Endothelial cell of umbilical vein (primary cell): ENCODE measurements at regions not wholly inside any gene's neighbourhood (a gene's known extent, or its start where the extent isn't known, plus 50 kb on each side); places are given as distances from the start of the nearest gene placed in this dataset.

Source experiments
- BruUV-seq: library from RNA; stranded (reverse); fragments of 400-500 nt; replicated peaks from 2 replicates; lab custom pipeline; 2021; lab: Mats Ljungman, UMichigan
- CTCF ChIA-PET: fragments of 300-600, 350-600 bp; sonication (Branson Sonifier 250); formaldehyde crosslinking; loops from one replicate; lab custom pipeline; 2021; ENCODE audit warnings: antibody characterized with exemption, inconsistent platforms; lab: Charles Lee
- POLR2A ChIA-PET: fragments of 300-600, 350-600 bp; sonication (Branson Sonifier 250); formaldehyde crosslinking; loops from one replicate; lab custom pipeline; 2021; ENCODE audit warnings: antibody characterized with exemption, inconsistent platforms; lab: Charles Lee
- DNase-seq: peaks from one replicate; pipeline ENCODE4 v3.0.0-alpha.2; 2011; ENCODE audit warnings: low read depth, low spot score
- FAIRE-seq: peaks from 2 replicates; lab custom pipeline; 2011; peaks lifted over from hg19 to GRCh38; lab: Jason Lieb, UNC
- H2AFZ ChIP-seq: 2 replicates; pipeline ENCODE4 v1.6.0; 2012; ENCODE audit warnings: low read depth, low read length, control low read depth, inconsistent platforms
- H3K27ac ChIP-seq: 2 replicates; pipeline ENCODE4 v1.5.1; 2011; ENCODE audit warnings: low read depth, mild to moderate bottlenecking, control low read depth, low read length, moderate library complexity; ENCODE audit not compliant: insufficient read depth
- H3K27me3 ChIP-seq, 2 experiments: 2 replicates each; pipeline versions ENCODE4 v1.6.0 to v1.6.1; 2011; ENCODE audit warnings: low read length in 2 of 2, mixed read lengths in 1 of 2; ENCODE audit not compliant: control insufficient read depth in 2 of 2, insufficient read depth in 2 of 2
- H3K36me3 ChIP-seq, 2 experiments: 2 replicates in 1 of 2; 3 replicates in 1 of 2; pipeline ENCODE4 v1.5.1; 2011; ENCODE audit warnings: low read length in 2 of 2, mild to moderate bottlenecking in 1 of 2, moderate library complexity in 1 of 2; ENCODE audit not compliant: control insufficient read depth in 2 of 2, insufficient read depth in 2 of 2; ENCODE audit errors: extremely low read depth in 1 of 2
- H3K4me1 ChIP-seq: 3 replicates; pipeline ENCODE4 v1.5.1; 2011; ENCODE audit warnings: mild to moderate bottlenecking, low read length; ENCODE audit not compliant: control insufficient read depth, insufficient read depth; ENCODE audit errors: extremely low read depth
- H3K4me2 ChIP-seq: 2 replicates; pipeline ENCODE4 v1.6.1; 2011; ENCODE audit warnings: low read length, control low read depth, mixed read lengths; ENCODE audit not compliant: insufficient read depth
- H3K4me3 ChIP-seq, 3 experiments: fragments of 200-600 bp in 1 of 3; sonication (generic), shearing (Covaris generic) in 1 of 3; replicated peaks in 1 of 3; 2 replicates each; pipeline ENCODE4 v1.5.1; 2011 to 2016; ENCODE audit warnings: control low read depth in 3 of 3, low read length in 3 of 3, mild to moderate bottlenecking in 2 of 3, inconsistent platforms in 1 of 3, low read depth in 1 of 3, moderate library complexity in 1 of 3; ENCODE audit not compliant: insufficient read depth in 1 of 3
- H3K79me2 ChIP-seq: 2 replicates; pipeline ENCODE4 v1.6.0; 2012; ENCODE audit warnings: low read length, inconsistent platforms; ENCODE audit not compliant: control insufficient read depth, insufficient read depth
- H3K9ac ChIP-seq: replicated peaks from 2 replicates; pipeline ENCODE3; 2011; ENCODE audit warnings: low read length, control low read depth; ENCODE audit not compliant: insufficient read depth; ENCODE audit errors: extremely low read depth
- H3K9me1 ChIP-seq: replicated peaks from 3 replicates; pipeline ENCODE4 v1.6.0; 2011; ENCODE audit warnings: mild to moderate bottlenecking, low read length; ENCODE audit not compliant: control insufficient read depth, insufficient read depth; ENCODE audit errors: extremely low read depth
- H3K9me3 ChIP-seq: replicated peaks from 2 replicates; pipeline ENCODE4 v1.5.1; 2012; ENCODE audit warnings: low read length, inconsistent platforms; ENCODE audit not compliant: control insufficient read depth, insufficient read depth
- H4K20me1 ChIP-seq: replicated peaks from 2 replicates; pipeline ENCODE3; 2011; ENCODE audit warnings: mild to moderate bottlenecking, low read length; ENCODE audit not compliant: control insufficient read depth, insufficient read depth; ENCODE audit errors: extremely low read depth
- CTCF ChIP-seq, 2 donors: IDR thresholded peaks; 1 replicate in 1 of 2; 2 replicates in 1 of 2; pipeline ENCODE4 v1.5.1; 2011; ENCODE audit warnings: low read length in 2 of 2, mild to moderate bottlenecking in 2 of 2, moderate library complexity in 2 of 2, control low read depth in 1 of 2, inconsistent platforms in 1 of 2, low read depth in 1 of 2; ENCODE audit not compliant: insufficient read depth in 1 of 2; ENCODE audit errors: extremely low read depth in 1 of 2
- EZH2 ChIP-seq: IDR thresholded peaks from 2 replicates; pipeline ENCODE4 v1.6.1; 2012; ENCODE audit warnings: borderline replicate concordance, low read depth, mild to moderate bottlenecking, moderate library complexity, low read length, inconsistent platforms; ENCODE audit not compliant: severe bottlenecking
- FOS ChIP-seq: IDR thresholded peaks from 2 replicates; pipeline ENCODE4 v1.6.1; 2011; ENCODE audit warnings: mild to moderate bottlenecking, low read length, moderate library complexity, borderline replicate concordance; ENCODE audit not compliant: insufficient read depth
- GATA2 ChIP-seq: IDR thresholded peaks from 2 replicates; pipeline ENCODE4 v1.7.0; 2011; ENCODE audit warnings: low read depth, mild to moderate bottlenecking, moderate library complexity, mixed read lengths, low read length; ENCODE audit not compliant: insufficient read length, insufficient read depth
- JUN ChIP-seq: IDR thresholded peaks from 2 replicates; pipeline ENCODE4 v1.6.1; 2011; ENCODE audit warnings: borderline replicate concordance, low read depth; ENCODE audit not compliant: insufficient read length, insufficient read depth
- MAX ChIP-seq: IDR thresholded peaks from 2 replicates; pipeline ENCODE4 v1.6.1; 2011; ENCODE audit not compliant: insufficient read depth, insufficient read length
- MYC ChIP-seq: IDR thresholded peaks from one replicate; pipeline ENCODE4 v1.6.1; 2011; ENCODE audit warnings: mild to moderate bottlenecking, low read depth, low read length
- POLR2A ChIP-seq: IDR thresholded peaks from 2 replicates; pipeline ENCODE4 v1.6.1; 2012; ENCODE audit warnings: low read depth, mild to moderate bottlenecking, control low read depth, low read length
- POLR2AphosphoS5 ChIP-seq: IDR thresholded peaks from 2 replicates; pipeline ENCODE4 v1.6.1; 2012; ENCODE audit warnings: low read depth, mild to moderate bottlenecking, control low read depth, low read length, moderate library complexity; ENCODE audit not compliant: insufficient read depth
- dilution Hi-C: fragments of 300-500 bp; cut with MboI; formaldehyde crosslinking; loops from one replicate; pipeline ENCODE4 v1.15.0; 2019; ENCODE audit warnings: low sequenced_read_pairs; ENCODE audit not compliant: extremely low pct_ligation_motif_present
- intact Hi-C: fragments of 100-400 bp; cut with micrococcal nuclease; formaldehyde crosslinking; loops from one replicate; pipeline ENCODE4 v1.10.0; 2022

GRCh38 chr12:92273076-92273475 is 127.4 kb upstream of the BTG1 start:
- intact Hi-C loops, result no loop called here
- Histone ChIP-seq H3K9me1 (no peaks in the 10 kb centered on the region), H3K9ac (no peak overlapping the region), H3K27me3 (peaks cover 0 to 2% of the 10 kb centered on the region in 2 experiments), H3K4me1 (no peaks in the 10 kb centered on the region), H3K79me2 (no peaks in the 10 kb centered on the region), H3K4me3 (no peak overlapping the region), H4K20me1 (no peaks in the 10 kb centered on the region), H2AFZ (no peak overlapping the region), H3K4me2 (no peak overlapping the region), H3K27ac (no peak overlapping the region), H3K36me3 (no peaks in the 10 kb centered on the region), H3K9me3 (no peaks in the 10 kb centered on the region)
- ChIA-PET CTCF (no interaction called here), POLR2A (no interaction called here)
- dilution Hi-C loops, result no loop called here
- DNase-seq (no peak), FAIRE-seq (no peak)
- no TSS peak for BruUV-seq
- TF ChIP-seq EZH2, result no peak
- no peak for TF ChIP-seq GATA2
- TF ChIP-seq JUN, result no peak
- no peak for TF ChIP-seq POLR2A
- no peak for TF ChIP-seq FOS
- TF ChIP-seq MAX, result no peak
- no peak for TF ChIP-seq CTCF (IDR thresholded peaks at IDR 0.05; ENCODE audit: extremely low read depth in 1 of 2, insufficient read depth in 1 of 2, low read depth in 1 of 2, low read length in 2 of 2)
- no peak for TF ChIP-seq MYC
- TF ChIP-seq POLR2AphosphoS5, result no peak
